GM23248 (cell line): ENCODE measurements at regions not wholly inside any gene's neighbourhood (a gene's known extent, or its start where the extent isn't known, plus 50 kb on each side); places are given as distances from the start of the nearest gene placed in this dataset.

ENCODE experiments used
- DNase-seq: peaks from one replicate; pipeline ENCODE4 v3.0.0-alpha.2; 2015
- H2AFZ ChIP-seq: fragments of 200-600 bp; sonication (generic); 2 replicates; pipeline ENCODE4 v1.6.1; 2016; ENCODE audit warnings: antibody characterized with exemption
- H3F3A ChIP-seq: fragments of 200-600 bp; sonication (generic); 2 replicates; pipeline ENCODE4 v1.6.1; 2016; ENCODE audit warnings: mild to moderate bottlenecking, antibody characterized with exemption, mixed run types; ENCODE audit not compliant: insufficient read depth
- H3K27ac ChIP-seq: fragments of 200-600 bp; sonication (generic); 2 replicates; pipeline ENCODE4 v1.5.1; 2016; ENCODE audit warnings: mild to moderate bottlenecking
- H3K27me3 ChIP-seq: fragments of 200-600 bp; sonication (generic); replicated peaks from 2 replicates; pipeline ENCODE4 v1.6.1; 2016; ENCODE audit warnings: mild to moderate bottlenecking; ENCODE audit not compliant: insufficient read depth
- H3K36me3 ChIP-seq: fragments of 200-600 bp; sonication (generic); 2 replicates; pipeline ENCODE4 v1.6.1; 2016; ENCODE audit warnings: low read depth, mild to moderate bottlenecking
- H3K4me1 ChIP-seq: fragments of 200-600 bp; sonication (generic); 2 replicates; pipeline ENCODE4 v1.6.1; 2016; ENCODE audit warnings: mild to moderate bottlenecking; ENCODE audit not compliant: insufficient read depth
- H3K4me2 ChIP-seq: fragments of 200-600 bp; sonication (generic); one replicate; pipeline ENCODE4 v1.6.1; 2016; ENCODE audit warnings: mild to moderate bottlenecking; ENCODE audit not compliant: unreplicated experiment
- H3K4me3 ChIP-seq: fragments of 200-600 bp; sonication (generic); 2 replicates; pipeline ENCODE4 v1.5.1; 2016; ENCODE audit warnings: mild to moderate bottlenecking
- H3K79me2 ChIP-seq: fragments of 200-600 bp; sonication (generic); 2 replicates; pipeline ENCODE4 v1.6.1; 2016; ENCODE audit warnings: mild to moderate bottlenecking; ENCODE audit not compliant: insufficient read depth
- H3K9ac ChIP-seq: fragments of 200-600 bp; sonication (generic); 2 replicates; pipeline ENCODE4 v1.6.1; 2016; ENCODE audit warnings: mild to moderate bottlenecking
- H3K9me2 ChIP-seq: fragments of 200-600 bp; sonication (generic); 2 replicates; pipeline ENCODE4 v1.6.1; 2016; ENCODE audit warnings: mixed run types, mild to moderate bottlenecking, moderate library complexity; ENCODE audit not compliant: insufficient read depth
- H3K9me3 ChIP-seq: fragments of 200-600 bp; sonication (generic); one replicate; pipeline ENCODE4 v1.6.1; 2017; ENCODE audit warnings: low read depth
- H4K20me1 ChIP-seq: fragments of 200-600 bp; sonication (generic); 2 replicates; pipeline ENCODE4 v1.6.0; 2016; ENCODE audit not compliant: insufficient read depth
- EZH2 ChIP-seq: fragments of 200-600 bp; sonication (generic); IDR thresholded peaks from 2 replicates; pipeline ENCODE4 v1.6.1; 2018; ENCODE audit warnings: antibody characterized with exemption, mild to moderate bottlenecking; ENCODE audit not compliant: insufficient read depth, poor library complexity, severe bottlenecking
- EZH2phosphoT487 ChIP-seq: fragments of 200-600 bp; sonication (generic); IDR thresholded peaks from 2 replicates; pipeline ENCODE4 v1.6.1; 2018; ENCODE audit warnings: antibody characterized with exemption, moderate library complexity, mild to moderate bottlenecking, low read depth; ENCODE audit not compliant: insufficient read depth
- WGBS, 2 experiments: methylation state at CpG; one replicate each; pipeline ENCODE4 v1.1.6; 2015 to 2017; ENCODE audit warnings: low lambda C conversion rate in 2 of 2, low coverage in 1 of 2; ENCODE audit errors: missing lambda C conversion rate in 2 of 2; 5-methylcytosine and 5-hydroxymethylcytosine counted together
- in situ Hi-C: fragments of 300-500 bp; cut with MboI; formaldehyde crosslinking; loops from 2 replicates; pipeline ENCODE4 v1.15.0; 2020

DNA sequence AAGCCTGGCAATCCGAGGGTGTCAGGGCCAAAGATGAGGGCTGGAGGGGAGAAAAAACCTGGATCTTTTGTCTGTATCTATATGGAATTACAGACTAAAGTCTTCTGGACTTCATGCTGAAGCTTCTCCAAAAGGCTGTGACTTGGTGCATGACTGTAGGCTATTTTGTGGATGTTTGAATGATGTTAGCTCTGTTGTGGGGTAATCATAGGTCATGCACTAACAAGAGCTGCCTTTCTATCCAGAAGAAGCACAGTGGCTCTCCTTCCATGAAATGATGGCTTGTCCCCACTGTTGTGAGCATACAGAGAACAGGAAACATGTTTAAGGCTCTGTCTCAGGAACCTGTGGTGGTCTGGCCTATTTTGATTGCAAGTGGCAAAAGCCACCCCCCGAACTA, 263.3 kb upstream of the PLET1 start:
- no peak overlapping the region for H2AFZ ChIP-seq
- no peak for TF ChIP-seq EZH2phosphoT487

DNA sequence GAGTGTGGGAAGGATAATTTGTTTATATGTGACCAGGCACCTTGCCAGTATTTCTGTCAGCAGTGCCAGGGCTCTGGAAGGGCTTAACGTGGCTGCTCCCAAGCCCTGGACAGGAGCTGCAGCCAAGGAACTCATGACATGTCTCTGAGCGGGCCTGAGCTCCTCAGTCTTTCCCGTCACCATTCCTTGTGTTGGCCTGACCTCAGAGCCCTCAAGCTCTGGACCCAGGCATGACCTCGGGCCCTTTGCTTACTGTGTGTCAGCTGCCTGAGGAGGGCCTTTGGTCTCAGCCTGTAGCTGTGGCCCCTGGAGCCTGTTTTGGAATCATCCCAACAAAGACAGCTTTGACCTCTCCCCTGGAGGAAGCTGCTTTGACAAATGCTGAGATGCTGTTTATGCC, 264.1 kb upstream of the PLET1 start:
- WGBS, 2 experiments: 27 to 40% methylated on average over 4 of the region's 4 CpGs

More for the DNA sequence above, 263.3 kb upstream of the PLET1 start:
- no peaks in the 10 kb centered on the region for H4K20me1 ChIP-seq
- no peaks in the 10 kb centered on the region for H3K9me2 ChIP-seq
- no peak overlapping the region for H3K4me2 ChIP-seq
- no peak overlapping the region for H3K4me3 ChIP-seq
- peaks cover 7% of the 10 kb centered on the region; the same call in 1 of the 2 replicates for H3K27me3 ChIP-seq
- H3K79me2 ChIP-seq: no peaks in the 10 kb centered on the region
- no peak overlapping the region for H3K27ac ChIP-seq
- H3K9ac ChIP-seq: no peak overlapping the region
- no peaks in the 10 kb centered on the region for H3K9me3 ChIP-seq
- DNase-seq: peak; percentile 30
- peaks cover 26% of the 10 kb centered on the region for H3K4me1 ChIP-seq
- in situ Hi-C loops: no loop called here
- H3K36me3 ChIP-seq: no peaks in the 10 kb centered on the region
- H3F3A ChIP-seq: no peaks in the 10 kb centered on the region
- 44 to 48% methylated on average over 2 of the region's 2 CpGs for WGBS, 2 experiments

DNA sequence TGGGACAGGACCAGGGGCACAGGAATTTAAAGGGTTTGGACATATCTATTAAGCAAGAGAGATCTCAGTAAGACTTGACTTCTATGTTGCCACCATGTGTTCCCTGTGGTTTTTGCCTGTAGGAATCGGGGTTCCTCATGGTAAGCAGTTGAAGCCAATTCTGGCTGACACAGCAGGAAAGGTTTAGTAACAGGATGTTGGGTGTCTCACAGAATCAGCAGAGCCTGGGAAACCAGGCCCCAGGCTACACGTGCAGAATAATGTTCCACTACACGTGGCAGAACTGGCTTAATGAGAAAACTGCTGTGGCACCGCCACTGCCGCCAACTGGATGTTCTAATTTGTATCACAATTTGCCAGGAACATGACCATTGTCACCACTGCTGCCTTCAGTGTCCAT, 264.6 kb upstream of the PLET1 start:
- WGBS, 2 experiments: 45 to 46% methylated on average over 5 of the region's 5 CpGs

More for the DNA sequence above, 264.1 kb upstream of the PLET1 start:
- no peak overlapping the region for H2AFZ ChIP-seq
- H3K4me3 ChIP-seq: no peak overlapping the region
- H3K27ac ChIP-seq: no peak overlapping the region
- no peaks in the 10 kb centered on the region for H4K20me1 ChIP-seq
- peaks cover 26% of the 10 kb centered on the region for H3K4me1 ChIP-seq
- peaks cover 15% of the 10 kb centered on the region for H3K27me3 ChIP-seq
- no peaks in the 10 kb centered on the region for H3K79me2 ChIP-seq
- in situ Hi-C loops: no loop called here
- H3K9me2 ChIP-seq: no peaks in the 10 kb centered on the region
- no peaks in the 10 kb centered on the region for H3K9me3 ChIP-seq
- TF ChIP-seq EZH2 (no peak), EZH2phosphoT487 (no peak)
- no peak overlapping the region for H3K9ac ChIP-seq
- H3K36me3 ChIP-seq: no peaks in the 10 kb centered on the region
- no peak overlapping the region for H3K4me2 ChIP-seq
- DNase-seq: peak; percentile 23
- no peaks in the 10 kb centered on the region for H3F3A ChIP-seq

DNA sequence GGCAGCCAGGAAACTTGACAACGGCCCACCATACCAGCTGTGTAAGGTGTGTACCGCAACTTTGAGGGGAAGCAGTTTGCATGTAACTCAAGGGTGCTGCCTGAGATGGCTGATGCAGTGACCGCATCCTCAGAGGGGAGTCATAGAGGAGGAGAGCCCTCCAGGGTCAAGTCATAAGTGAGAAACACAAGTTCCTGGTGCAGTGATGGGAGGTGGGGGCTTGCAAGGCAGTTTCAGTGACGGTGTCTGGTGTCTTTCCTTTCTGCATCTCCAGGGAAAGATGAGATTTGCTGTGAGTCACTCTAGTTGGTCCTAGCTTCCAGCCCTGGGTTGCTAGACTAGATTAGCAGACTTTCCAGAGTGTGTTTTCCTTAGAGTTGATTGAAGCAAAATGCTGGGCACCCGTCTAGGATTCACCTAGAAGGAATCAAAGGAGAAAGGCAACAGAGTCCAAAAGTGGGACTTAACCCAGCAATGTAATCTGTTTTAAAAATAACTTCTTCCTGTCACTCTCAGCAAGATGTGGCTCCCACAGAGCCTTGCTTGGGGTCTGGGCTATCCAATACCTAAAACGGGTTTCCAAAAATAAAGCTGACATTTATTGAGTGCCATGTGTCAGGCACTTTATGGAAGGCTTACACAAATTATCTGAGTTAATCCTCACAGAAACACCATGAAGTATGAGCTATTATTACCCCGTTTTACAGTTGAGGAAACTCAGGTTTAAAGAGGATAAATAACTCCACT, 265.4 kb upstream of the PLET1 start:
- peak; percentile 44 for DNase-seq
- no peak overlapping the region for H3K4me3 ChIP-seq
- H3K9me2 ChIP-seq: no peaks in the 10 kb centered on the region
- no peaks in the 10 kb centered on the region for H4K20me1 ChIP-seq
- H2AFZ ChIP-seq: no peak overlapping the region
- 54 to 59% methylated on average over 7 of the region's 7 CpGs for WGBS, 2 experiments
- H3K27ac ChIP-seq: no peak overlapping the region
- in situ Hi-C loops: no loop called here
- no peaks in the 10 kb centered on the region for H3K9me3 ChIP-seq
- peaks cover 26% of the 10 kb centered on the region for H3K4me1 ChIP-seq
- no peak for TF ChIP-seq EZH2
- no peak for TF ChIP-seq EZH2phosphoT487
- no peak overlapping the region for H3K4me2 ChIP-seq
- H3K9ac ChIP-seq: no peak overlapping the region
- no peaks in the 10 kb centered on the region for H3F3A ChIP-seq
- no peaks in the 10 kb centered on the region for H3K36me3 ChIP-seq
- no peaks in the 10 kb centered on the region for H3K79me2 ChIP-seq
- H3K27me3 ChIP-seq: peaks cover 15% of the 10 kb centered on the region

More for the DNA sequence above, 264.6 kb upstream of the PLET1 start:
- H4K20me1 ChIP-seq: no peaks in the 10 kb centered on the region
- H3K4me3 ChIP-seq: no peak overlapping the region
- H3K79me2 ChIP-seq: no peaks in the 10 kb centered on the region
- H3K4me1 ChIP-seq: peaks cover 26% of the 10 kb centered on the region
- H3K36me3 ChIP-seq: no peaks in the 10 kb centered on the region
- no peak overlapping the region for H3K27ac ChIP-seq
- peaks cover 15% of the 10 kb centered on the region for H3K27me3 ChIP-seq
- no peak overlapping the region for H3K9ac ChIP-seq
- DNase-seq: peak; percentile 66
- no peaks in the 10 kb centered on the region for H3K9me2 ChIP-seq
- no peak overlapping the region for H3K4me2 ChIP-seq
- H2AFZ ChIP-seq: no peak overlapping the region
- no peaks in the 10 kb centered on the region for H3K9me3 ChIP-seq
- TF ChIP-seq EZH2phosphoT487 (no peak), EZH2 (no peak)
- no peaks in the 10 kb centered on the region for H3F3A ChIP-seq
- in situ Hi-C loops: no loop called here
